Breast epithelium (tissue), 4 donors: ENCODE measurements at regions not wholly inside any gene's neighbourhood (a gene's known extent, or its start where the extent isn't known, plus 50 kb on each side); places are given as distances from the start of the nearest gene placed in this dataset.

Experiments
- DNase-seq, 2 donors: peaks; one replicate each; pipeline ENCODE4 v3.0.0-alpha.2; 2019; ENCODE audit warnings: low spot score in 2 of 2
- H3K27ac ChIP-seq, 2 donors: fragments of 200-600 bp; sonication (generic) in 1 of 2; one replicate each; pipeline ENCODE4 v1.5.1; 2016 to 2019; ENCODE audit warnings: mild to moderate bottlenecking in 1 of 2
- H3K27me3 ChIP-seq, 2 donors: fragments of 200-600 bp; sonication (generic) in 1 of 2; one replicate each; pipeline versions ENCODE4 v1.5.1 to v1.6.0; 2017 to 2019; ENCODE audit warnings: control low read depth in 1 of 2, mild to moderate bottlenecking in 1 of 2
- H3K36me3 ChIP-seq: fragments of 200-600 bp; one replicate; pipeline ENCODE4 v1.5.1; 2019
- H3K4me1 ChIP-seq, 2 donors: fragments of 200-600 bp; sonication (generic); one replicate each; pipeline ENCODE4 v1.5.1; 2016 to 2019; ENCODE audit warnings: control low read depth in 1 of 2
- H3K4me3 ChIP-seq, 3 donors: fragments of 200-600 bp; sonication (generic); 1 replicate in 2 of 3; 2 replicates in 1 of 3; pipeline ENCODE4 v1.5.1; 2016 to 2019; ENCODE audit warnings: mild to moderate bottlenecking in 3 of 3, moderate library complexity in 2 of 3
- H3K9me3 ChIP-seq, 2 donors: fragments of 200-600 bp; sonication (generic) in 1 of 2; one replicate each; pipeline ENCODE4 v1.5.1; 2016 to 2019; ENCODE audit warnings: control low read depth in 1 of 2
- CTCF ChIP-seq, 3 donors: fragments of 450-650 bp; IDR thresholded peaks; one replicate each; pipeline ENCODE4 v1.5.1; 2016 to 2017; ENCODE audit warnings: antibody characterized with exemption in 3 of 3, mild to moderate bottlenecking in 3 of 3, moderate library complexity in 3 of 3
- POLR2A ChIP-seq: fragments of 450-650 bp; IDR thresholded peaks from one replicate; pipeline ENCODE4 v1.6.1; 2016; ENCODE audit warnings: antibody characterized with exemption, mild to moderate bottlenecking, moderate library complexity
- POLR2AphosphoS5 ChIP-seq, 3 donors: sonication (generic); formaldehyde crosslinking; IDR thresholded peaks; one replicate each; pipeline ENCODE4 v1.6.1; 2017; ENCODE audit warnings: antibody characterized with exemption in 3 of 3
- intact Hi-C: fragments of 100-400 bp; cut with DNase I; formaldehyde crosslinking; loops from one replicate; pipeline ENCODE4 v1.15.1; 2023; ENCODE audit warnings: low total_unique reads

GRCh38 chr15:62475591-62475990 lies 310.5 kb upstream of the C2CD4B start:
- no peaks in the 10 kb centered on the region for H3K27me3 ChIP-seq
- intact Hi-C loops: no loop called here
- DNase-seq: no peak
- TF ChIP-seq CTCF (IDR thresholded peaks at IDR 0.05) (no peak), POLR2AphosphoS5 (IDR thresholded peaks at IDR 0.05) (no peak), POLR2A (no peak)
- H3K4me1 ChIP-seq: no peaks in the 10 kb centered on the region
- H3K9me3 ChIP-seq: no peaks in the 10 kb centered on the region
- no peak overlapping the region for H3K4me3 ChIP-seq
- no peaks in the 10 kb centered on the region for H3K36me3 ChIP-seq
- H3K27ac ChIP-seq: peak overlapping the region in 1 of 2 donors; percentile 43

GRCh38 chr15:62476163-62476562 lies 311.1 kb upstream of the C2CD4B start:
- TF ChIP-seq CTCF (IDR thresholded peaks at IDR 0.05): no peak
- no peak for TF ChIP-seq POLR2AphosphoS5 (IDR thresholded peaks at IDR 0.05)
- no peak for TF ChIP-seq POLR2A
- Histone ChIP-seq H3K27me3 (no peaks in the 10 kb centered on the region), H3K27ac (peak overlapping the region in 1 of 2 donors; percentile 43), H3K9me3 (no peaks in the 10 kb centered on the region), H3K4me3 (no peak overlapping the region), H3K4me1 (no peaks in the 10 kb centered on the region), H3K36me3 (no peaks in the 10 kb centered on the region)
- intact Hi-C loops: no loop called here
- no peak for DNase-seq

GRCh38 chr15:62477929-62478328 lies 312.8 kb upstream of the C2CD4B start:
- intact Hi-C loops: no loop called here
- TF ChIP-seq CTCF (IDR thresholded peaks at IDR 0.05): no peak
- no peak for TF ChIP-seq POLR2A
- TF ChIP-seq POLR2AphosphoS5 (IDR thresholded peaks at IDR 0.05): no peak
- H3K27ac ChIP-seq: no peak overlapping the region
- no peaks in the 10 kb centered on the region for H3K9me3 ChIP-seq
- no peaks in the 10 kb centered on the region for H3K4me1 ChIP-seq
- H3K4me3 ChIP-seq: no peak overlapping the region
- H3K27me3 ChIP-seq: no peaks in the 10 kb centered on the region
- no peak for DNase-seq
- H3K36me3 ChIP-seq: no peaks in the 10 kb centered on the region

- no peak overlapping the region for H3K27ac ChIP-seq
- no peaks in the 10 kb centered on the region for H3K27me3 ChIP-seq
- H3K36me3 ChIP-seq: no peaks in the 10 kb centered on the region
- no peak for DNase-seq
- H3K4me1 ChIP-seq: no peaks in the 10 kb centered on the region
- intact Hi-C loops: no loop called here
- TF ChIP-seq POLR2A (no peak), CTCF (IDR thresholded peaks at IDR 0.05) (no peak), POLR2AphosphoS5 (IDR thresholded peaks at IDR 0.05) (no peak)
- H3K4me3 ChIP-seq: no peak overlapping the region
- H3K9me3 ChIP-seq: no peaks in the 10 kb centered on the region
Measured at GRCh38 chr15:62482785-62483429, 317.8 kb upstream of the C2CD4B start.

- no peak for DNase-seq
- H3K27me3 ChIP-seq: no peaks in the 10 kb centered on the region
- intact Hi-C loops: no loop called here
- H3K9me3 ChIP-seq: no peaks in the 10 kb centered on the region
- H3K4me3 ChIP-seq: no peak overlapping the region
- no peak for TF ChIP-seq POLR2A
- TF ChIP-seq CTCF (IDR thresholded peaks at IDR 0.05): no peak
- no peak for TF ChIP-seq POLR2AphosphoS5 (IDR thresholded peaks at IDR 0.05)
- H3K4me1 ChIP-seq: no peaks in the 10 kb centered on the region
- no peak overlapping the region for H3K27ac ChIP-seq
- no peaks in the 10 kb centered on the region for H3K36me3 ChIP-seq
Measured at GRCh38 chr15:62483814-62484213, 318.7 kb upstream of the C2CD4B start.
